GM12878 (cell line): ENCODE measurements at regions not wholly inside any gene's neighbourhood (a gene's known extent, or its start where the extent isn't known, plus 50 kb on each side); places are given as distances from the start of the nearest gene placed in this dataset.

Source experiments
- ATAC-seq: fragments of 200-7000 bp; cut with Tn5 transposase; 3 replicates; pipeline ENCODE4 v1.9.1; 2020; ENCODE audit warnings: mild to moderate bottlenecking, moderate library complexity
- BruUV-seq: library from RNA; stranded (reverse); fragments of 400-500 nt; replicated peaks from 2 replicates; lab custom pipeline; 2021; lab: Mats Ljungman, UMichigan
- CTCF ChIA-PET: fragments of 300-600 bp; sonication (Branson Sonifier 250); formaldehyde crosslinking; extraction: SDS; loops from one replicate; lab custom pipeline; 2021; ENCODE audit warnings: inconsistent platforms; lab: Yijun Ruan, JAX
- POLR2A ChIA-PET: fragments of 350-600 bp; formaldehyde crosslinking; extraction: SDS; loops from one replicate; lab custom pipeline; 2021; ENCODE audit warnings: inconsistent platforms; lab: Charles Lee
- RAD21 ChIA-PET: fragments of 300-600 bp; sonication (Branson Sonifier 250); formaldehyde crosslinking; loops from one replicate; lab custom pipeline; 2023; ENCODE audit warnings: antibody characterized with exemption; ENCODE audit not compliant: unreplicated experiment; lab: Charles Lee
- SMC1A ChIA-PET: fragments of 300-600 bp; sonication (Branson Sonifier 250); formaldehyde crosslinking; loops from one replicate; lab custom pipeline; 2023; ENCODE audit not compliant: unreplicated experiment, uncharacterized antibody; lab: Charles Lee
- DNase-seq: peaks from one replicate; pipeline ENCODE4 v3.0.0-alpha.2; 2011; ENCODE audit warnings: low read depth, low spot score
- FAIRE-seq: peaks from 3 replicates; lab custom pipeline; 2011; peaks lifted over from hg19 to GRCh38; lab: Jason Lieb, UNC
- H2AFZ ChIP-seq: 2 replicates; pipeline ENCODE4 v1.6.0; 2011; ENCODE audit warnings: low read depth, low read length, control low read depth; ENCODE audit not compliant: control insufficient read depth
- H3K27ac ChIP-seq: 2 replicates; pipeline ENCODE4 v1.5.1; 2011; ENCODE audit warnings: control low read depth; ENCODE audit not compliant: control insufficient read depth, insufficient read depth
- H3K27me3 ChIP-seq, 2 experiments: replicated peaks in 1 of 2; 2 replicates each; pipeline versions ENCODE4 v1.6.0 to v1.6.1; 2011; ENCODE audit warnings: low read length in 1 of 2; ENCODE audit not compliant: control insufficient read depth in 2 of 2, insufficient read depth in 2 of 2
- H3K36me3 ChIP-seq, 2 experiments: 2 replicates each; pipeline ENCODE4 v1.5.1; 2011; ENCODE audit warnings: low read length in 1 of 2; ENCODE audit not compliant: control insufficient read depth in 2 of 2, insufficient read depth in 2 of 2
- H3K4me1 ChIP-seq: 2 replicates; pipeline ENCODE4 v1.6.1; 2011; ENCODE audit warnings: mild to moderate bottlenecking, low read length, moderate library complexity, mixed read lengths; ENCODE audit not compliant: control insufficient read depth, insufficient read depth
- H3K4me2 ChIP-seq: 2 replicates; pipeline ENCODE4 v1.6.0; 2011; ENCODE audit warnings: control low read depth; ENCODE audit not compliant: control insufficient read depth, insufficient read depth
- H3K4me3 ChIP-seq: fragments of 200-600 bp; sonication (generic); 2 replicates; pipeline ENCODE4 v1.5.1; 2016
- H3K79me2 ChIP-seq: 2 replicates; pipeline ENCODE4 v1.6.0; 2011; ENCODE audit warnings: low read length; ENCODE audit not compliant: control insufficient read depth, insufficient read depth
- H3K9ac ChIP-seq: 2 replicates; pipeline ENCODE4 v1.8.0; 2011; ENCODE audit warnings: low read length, control low read depth, mixed read lengths; ENCODE audit not compliant: control insufficient read depth, insufficient read depth
- H3K9me3 ChIP-seq: replicated peaks from 3 replicates; pipeline ENCODE4 v1.5.1; 2011; ENCODE audit warnings: mild to moderate bottlenecking, low read length; ENCODE audit not compliant: control insufficient read depth, insufficient read depth
- H4K20me1 ChIP-seq: 2 replicates; pipeline ENCODE4 v1.6.0; 2011; ENCODE audit not compliant: control insufficient read depth, insufficient read depth
- BRCA1 ChIP-seq: IDR thresholded peaks from 2 replicates; pipeline ENCODE4 v1.6.1; 2011; ENCODE audit warnings: low read depth, low read length, improper control_type of control experiment
- HDAC6 ChIP-seq: fragments of 200-600 bp; sonication (generic); IDR thresholded peaks from one replicate; pipeline ENCODE4 v1.8.0; 2017; ENCODE audit warnings: antibody characterized with exemption; ENCODE audit not compliant: unreplicated experiment
- HDGF ChIP-seq: fragments of 450-650 bp; IDR thresholded peaks from 2 replicates; pipeline ENCODE4 v1.6.1; 2016; ENCODE audit warnings: antibody characterized with exemption
- MEF2A ChIP-seq: IDR thresholded peaks from 2 replicates; pipeline ENCODE4 v1.6.1; 2011; ENCODE audit warnings: low read depth, mild to moderate bottlenecking, low read length, moderate library complexity; ENCODE audit not compliant: insufficient read depth
- PAX5 ChIP-seq: IDR thresholded peaks from 2 replicates; pipeline ENCODE4 v1.6.1; 2011; ENCODE audit warnings: low read depth, low read length, borderline replicate concordance
- POLR2AphosphoS2 ChIP-seq: IDR thresholded peaks from 2 replicates; pipeline ENCODE4 v1.6.1; 2011; ENCODE audit warnings: low read depth, mild to moderate bottlenecking, low read length, improper control_type of control experiment, moderate library complexity
- STAT3 ChIP-seq: IDR thresholded peaks from 2 replicates; pipeline ENCODE4 v1.6.1; 2011; ENCODE audit warnings: low read depth, low read length, improper control_type of control experiment
- TCF3 ChIP-seq: IDR thresholded peaks from 2 replicates; pipeline ENCODE4 v1.6.1; 2012; ENCODE audit warnings: low read depth, mild to moderate bottlenecking, low read length, borderline replicate concordance; ENCODE audit not compliant: insufficient read depth
- WRNIP1 ChIP-seq: IDR thresholded peaks from 2 replicates; pipeline ENCODE4 v1.6.1; 2011; ENCODE audit warnings: low read depth, low read length, improper control_type of control experiment, borderline replicate concordance
- WGBS: methylation state at CpG from one replicate; pipeline ENCODE4 v1.1.6; 2016; ENCODE audit warnings: low lambda C conversion rate; ENCODE audit not compliant: insufficient replicate concordance, insufficient coverage; ENCODE audit errors: missing lambda C conversion rate; 5-methylcytosine and 5-hydroxymethylcytosine counted together
- in situ Hi-C: fragments of 300-500 bp; cut with MboI; formaldehyde crosslinking; loops from 9 replicates; pipeline ENCODE4 v1.14.3; 2018; ENCODE audit warnings: mixed read lengths
- intact Hi-C: fragments of 100-400 bp; cut with micrococcal nuclease; formaldehyde crosslinking; loops from one replicate; pipeline ENCODE4 v1.14.2; 2022; ENCODE audit not compliant: unreplicated experiment
- TF ChIP-seq, protein P1 (sequence below): fragments of 450-650 bp; IDR thresholded peaks from 2 replicates; pipeline ENCODE4 v1.6.1; 2018; ENCODE audit warnings: borderline replicate concordance, mild to moderate bottlenecking; ENCODE audit not compliant: partially characterized antibody
- TF ChIP-seq, protein P2 (sequence below): fragments of 450-650 bp; IDR thresholded peaks from 2 replicates; pipeline ENCODE4 v1.6.1; 2016; ENCODE audit warnings: mild to moderate bottlenecking
- TF ChIP-seq, protein P3 (sequence below): IDR thresholded peaks from 2 replicates; pipeline ENCODE4 v1.6.1; 2012; ENCODE audit warnings: mild to moderate bottlenecking, low read depth, low read length
- TF ChIP-seq, protein P4 (sequence below): IDR thresholded peaks from 2 replicates; pipeline ENCODE4 v1.6.1; 2011; ENCODE audit warnings: borderline replicate concordance, low read depth, mild to moderate bottlenecking, moderate library complexity, low read length; ENCODE audit not compliant: insufficient read depth, poor library complexity, severe bottlenecking

DNA sequence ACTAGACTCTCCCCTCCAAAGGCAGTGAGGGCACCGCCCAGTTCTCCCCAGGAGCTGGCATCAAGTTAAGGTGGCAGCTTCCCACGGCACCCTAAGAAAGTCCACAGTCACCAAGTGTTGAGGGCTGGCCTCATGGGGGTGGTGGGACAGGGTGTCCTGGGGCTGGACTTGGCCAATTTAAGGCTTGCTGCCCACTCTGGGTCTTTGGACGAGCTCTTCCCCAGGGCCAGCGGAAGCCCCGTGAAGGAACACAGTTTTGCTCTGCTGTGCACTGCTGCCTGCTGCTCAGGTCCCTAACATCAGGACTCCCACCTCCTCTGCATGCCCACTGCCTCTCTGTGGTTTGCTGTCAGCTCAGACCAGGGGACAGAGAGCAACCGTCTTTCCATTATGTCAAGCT lies 57.3 kb upstream of the TMEM72 start:
- no peak overlapping the region for H3K27ac ChIP-seq
- intact Hi-C loops (loop anchor here (2.0 to 10.0 kb wide), 4 partner anchors 21 to 459 kb away; no protein-coding TSS in a partner anchor), in situ Hi-C loops (loop anchor here (25.0 kb wide), 1 partner anchor 466 kb away; the partner anchor contains the start of gene CXCL12)
- no peaks in the 10 kb centered on the region for H3K4me1 ChIP-seq
- no peak for DNase-seq
- no peak overlapping the region for H3K9ac ChIP-seq
- no peak for FAIRE-seq
- SMC1A ChIA-PET: no interaction called here
- no TSS peak for BruUV-seq
- WGBS: 1% methylated on average over 6 of the region's 6 CpGs
- no peaks in the 10 kb centered on the region for H3K36me3 ChIP-seq
- no peaks in the 10 kb centered on the region for H3K9me3 ChIP-seq
- no peak overlapping the region for H2AFZ ChIP-seq
- CTCF ChIA-PET: interaction anchor here (1.9 kb wide), 1 partner anchor 11 kb away, joined by 5 read pairs; no protein-coding TSS in a partner anchor
- no peak overlapping the region for H3K4me3 ChIP-seq
- H3K27me3 ChIP-seq: no peaks in the 10 kb centered on the region; a peak in 1 of 4 replicates
- RAD21 ChIA-PET: interaction anchor here (0.6 kb wide), 1 partner anchor 337 kb away, joined by 3 read pairs; no protein-coding TSS in a partner anchor
- no peak for ATAC-seq
- POLR2A ChIA-PET: no interaction called here
- no peak overlapping the region for H3K4me2 ChIP-seq
- H4K20me1 ChIP-seq: no peaks in the 10 kb centered on the region
- no peaks in the 10 kb centered on the region for H3K79me2 ChIP-seq
- TF ChIP-seq BRCA1: no peak
- TF ChIP-seq, protein P1, sequence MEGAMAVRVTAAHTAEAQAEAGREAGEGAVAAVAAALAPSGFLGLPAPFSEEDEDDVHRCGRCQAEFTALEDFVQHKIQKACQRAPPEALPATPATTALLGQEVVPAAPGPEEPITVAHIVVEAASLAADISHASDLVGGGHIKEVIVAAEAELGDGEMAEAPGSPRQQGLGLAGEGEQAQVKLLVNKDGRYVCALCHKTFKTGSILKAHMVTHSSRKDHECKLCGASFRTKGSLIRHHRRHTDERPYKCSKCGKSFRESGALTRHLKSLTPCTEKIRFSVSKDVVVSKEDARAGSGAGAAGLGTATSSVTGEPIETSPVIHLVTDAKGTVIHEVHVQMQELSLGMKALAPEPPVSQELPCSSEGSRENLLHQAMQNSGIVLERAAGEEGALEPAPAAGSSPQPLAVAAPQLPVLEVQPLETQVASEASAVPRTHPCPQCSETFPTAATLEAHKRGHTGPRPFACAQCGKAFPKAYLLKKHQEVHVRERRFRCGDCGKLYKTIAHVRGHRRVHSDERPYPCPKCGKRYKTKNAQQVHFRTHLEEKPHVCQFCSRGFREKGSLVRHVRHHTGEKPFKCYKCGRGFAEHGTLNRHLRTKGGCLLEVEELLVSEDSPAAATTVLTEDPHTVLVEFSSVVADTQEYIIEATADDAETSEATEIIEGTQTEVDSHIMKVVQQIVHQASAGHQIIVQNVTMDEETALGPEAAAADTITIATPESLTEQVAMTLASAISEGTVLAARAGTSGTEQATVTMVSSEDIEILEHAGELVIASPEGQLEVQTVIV: no peak
- TF ChIP-seq HDAC6: no peak
- TF ChIP-seq HDGF: no peak
- TF ChIP-seq MEF2A: no peak
- TF ChIP-seq POLR2AphosphoS2: no peak
- TF ChIP-seq STAT3: no peak
- no peak for TF ChIP-seq WRNIP1
- TF ChIP-seq, protein P2, sequence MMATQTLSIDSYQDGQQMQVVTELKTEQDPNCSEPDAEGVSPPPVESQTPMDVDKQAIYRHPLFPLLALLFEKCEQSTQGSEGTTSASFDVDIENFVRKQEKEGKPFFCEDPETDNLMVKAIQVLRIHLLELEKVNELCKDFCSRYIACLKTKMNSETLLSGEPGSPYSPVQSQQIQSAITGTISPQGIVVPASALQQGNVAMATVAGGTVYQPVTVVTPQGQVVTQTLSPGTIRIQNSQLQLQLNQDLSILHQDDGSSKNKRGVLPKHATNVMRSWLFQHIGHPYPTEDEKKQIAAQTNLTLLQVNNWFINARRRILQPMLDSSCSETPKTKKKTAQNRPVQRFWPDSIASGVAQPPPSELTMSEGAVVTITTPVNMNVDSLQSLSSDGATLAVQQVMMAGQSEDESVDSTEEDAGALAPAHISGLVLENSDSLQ: no peak
- TF ChIP-seq, protein P3, sequence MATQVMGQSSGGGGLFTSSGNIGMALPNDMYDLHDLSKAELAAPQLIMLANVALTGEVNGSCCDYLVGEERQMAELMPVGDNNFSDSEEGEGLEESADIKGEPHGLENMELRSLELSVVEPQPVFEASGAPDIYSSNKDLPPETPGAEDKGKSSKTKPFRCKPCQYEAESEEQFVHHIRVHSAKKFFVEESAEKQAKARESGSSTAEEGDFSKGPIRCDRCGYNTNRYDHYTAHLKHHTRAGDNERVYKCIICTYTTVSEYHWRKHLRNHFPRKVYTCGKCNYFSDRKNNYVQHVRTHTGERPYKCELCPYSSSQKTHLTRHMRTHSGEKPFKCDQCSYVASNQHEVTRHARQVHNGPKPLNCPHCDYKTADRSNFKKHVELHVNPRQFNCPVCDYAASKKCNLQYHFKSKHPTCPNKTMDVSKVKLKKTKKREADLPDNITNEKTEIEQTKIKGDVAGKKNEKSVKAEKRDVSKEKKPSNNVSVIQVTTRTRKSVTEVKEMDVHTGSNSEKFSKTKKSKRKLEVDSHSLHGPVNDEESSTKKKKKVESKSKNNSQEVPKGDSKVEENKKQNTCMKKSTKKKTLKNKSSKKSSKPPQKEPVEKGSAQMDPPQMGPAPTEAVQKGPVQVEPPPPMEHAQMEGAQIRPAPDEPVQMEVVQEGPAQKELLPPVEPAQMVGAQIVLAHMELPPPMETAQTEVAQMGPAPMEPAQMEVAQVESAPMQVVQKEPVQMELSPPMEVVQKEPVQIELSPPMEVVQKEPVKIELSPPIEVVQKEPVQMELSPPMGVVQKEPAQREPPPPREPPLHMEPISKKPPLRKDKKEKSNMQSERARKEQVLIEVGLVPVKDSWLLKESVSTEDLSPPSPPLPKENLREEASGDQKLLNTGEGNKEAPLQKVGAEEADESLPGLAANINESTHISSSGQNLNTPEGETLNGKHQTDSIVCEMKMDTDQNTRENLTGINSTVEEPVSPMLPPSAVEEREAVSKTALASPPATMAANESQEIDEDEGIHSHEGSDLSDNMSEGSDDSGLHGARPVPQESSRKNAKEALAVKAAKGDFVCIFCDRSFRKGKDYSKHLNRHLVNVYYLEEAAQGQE: no peak
- no peak for TF ChIP-seq TCF3
- no peak for TF ChIP-seq PAX5
- TF ChIP-seq, protein P4, sequence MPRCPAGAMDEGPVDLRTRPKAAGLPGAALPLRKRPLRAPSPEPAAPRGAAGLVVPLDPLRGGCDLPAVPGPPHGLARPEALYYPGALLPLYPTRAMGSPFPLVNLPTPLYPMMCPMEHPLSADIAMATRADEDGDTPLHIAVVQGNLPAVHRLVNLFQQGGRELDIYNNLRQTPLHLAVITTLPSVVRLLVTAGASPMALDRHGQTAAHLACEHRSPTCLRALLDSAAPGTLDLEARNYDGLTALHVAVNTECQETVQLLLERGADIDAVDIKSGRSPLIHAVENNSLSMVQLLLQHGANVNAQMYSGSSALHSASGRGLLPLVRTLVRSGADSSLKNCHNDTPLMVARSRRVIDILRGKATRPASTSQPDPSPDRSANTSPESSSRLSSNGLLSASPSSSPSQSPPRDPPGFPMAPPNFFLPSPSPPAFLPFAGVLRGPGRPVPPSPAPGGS: no peak
